Stimulated activated naive CD8-positive, alpha-beta T cell treated with anti-CD3 and anti-CD28 coated beads, Interleukin-15, amount 100 ng/mL, for 72 hours (primary cell): ENCODE measurements at regions not wholly inside any gene's neighbourhood (a gene's known extent, or its start where the extent isn't known, plus 50 kb on each side); places are given as distances from the start of the nearest gene placed in this dataset.
"Not testable (repeated sequence)": the region's sequence is repeated elsewhere in the genome, so short reads cannot be mapped to it uniquely, and the experiment has no call there.

ENCODE experiments used
- ATAC-seq: fragments of 150-1000 bp; cut with Tn5 transposase; 2 replicates; pipeline ENCODE4 v1.10.0; 2021; ENCODE audit warnings: mild to moderate bottlenecking, moderate library complexity
- DNase-seq, 2 donors: peaks; one replicate each; pipeline ENCODE4 v3.0.0; 2021 to 2022
- H3K27ac Mint-ChIP-seq, 2 donors: one replicate each; pipeline ENCODE4 v1.8.0; 2022; ENCODE audit warnings: mild to moderate bottlenecking in 2 of 2, mixed read lengths in 2 of 2, moderate library complexity in 2 of 2
- H3K27me3 Mint-ChIP-seq: one replicate; pipeline ENCODE4 v1.8.0; 2022; ENCODE audit warnings: mixed read lengths
- H3K4me1 Mint-ChIP-seq: one replicate; pipeline ENCODE4 v1.8.0; 2022; ENCODE audit warnings: mild to moderate bottlenecking, mixed read lengths
- H3K4me3 Mint-ChIP-seq, 2 donors: one replicate each; pipeline ENCODE4 v1.8.0; 2022; ENCODE audit warnings: mild to moderate bottlenecking in 2 of 2, mixed read lengths in 2 of 2, moderate library complexity in 1 of 2
- H3K9me3 Mint-ChIP-seq, 2 donors: one replicate each; pipeline ENCODE4 v1.8.0; 2022; ENCODE audit warnings: mixed read lengths in 2 of 2

- DNase-seq: no peak
- Mint-ChIP-seq H3K4me3 (no peak overlapping the region), H3K27ac (no peak overlapping the region)
These were observed 102.2 kb upstream of the BCL2L14 start for GRCh38 chr12:11968516-11968915.

GRCh38 chr12:11969437-11970154, 101.1 kb upstream of the BCL2L14 start:
- H3K4me3 Mint-ChIP-seq: no peak overlapping the region
- H3K27me3 Mint-ChIP-seq: peaks cover 28% of the 10 kb centered on the region
- DNase-seq (no peak), ATAC-seq (no peak)
- no peaks in the 10 kb centered on the region for H3K4me1 Mint-ChIP-seq
- H3K27ac Mint-ChIP-seq: no peak overlapping the region
- H3K9me3 Mint-ChIP-seq: no peaks in the 10 kb centered on the region

More at GRCh38 chr12:11968516-11968915, 102.2 kb upstream of the BCL2L14 start:
- H3K9me3 Mint-ChIP-seq: no peaks in the 10 kb centered on the region
- ATAC-seq: no peak
- peaks cover 18% of the 10 kb centered on the region for H3K27me3 Mint-ChIP-seq
- no peaks in the 10 kb centered on the region for H3K4me1 Mint-ChIP-seq

GRCh38 chr12:11970155-11970520, 100.6 kb upstream of the BCL2L14 start:
- Mint-ChIP-seq H3K9me3 (no peaks in the 10 kb centered on the region), H3K4me3 (no peak overlapping the region), H3K27me3 (peaks cover 34% of the 10 kb centered on the region), H3K27ac (peak overlapping the region in 1 of 2 donors; percentile 42), H3K4me1 (no peaks in the 10 kb centered on the region)
- ATAC-seq (no peak), DNase-seq (no peak)

GRCh38 chr12:11973396-11973795, 97.3 kb upstream of the BCL2L14 start:
- ATAC-seq (no peak), DNase-seq (no peak)
- H3K4me1 Mint-ChIP-seq: peaks cover 5% of the 10 kb centered on the region
- H3K27ac Mint-ChIP-seq: peak overlapping the region; percentile 15 to 70
- peaks cover 31% of the 10 kb centered on the region for H3K27me3 Mint-ChIP-seq
- no peak overlapping the region for H3K4me3 Mint-ChIP-seq
- H3K9me3 Mint-ChIP-seq: no peaks in the 10 kb centered on the region

DNA sequence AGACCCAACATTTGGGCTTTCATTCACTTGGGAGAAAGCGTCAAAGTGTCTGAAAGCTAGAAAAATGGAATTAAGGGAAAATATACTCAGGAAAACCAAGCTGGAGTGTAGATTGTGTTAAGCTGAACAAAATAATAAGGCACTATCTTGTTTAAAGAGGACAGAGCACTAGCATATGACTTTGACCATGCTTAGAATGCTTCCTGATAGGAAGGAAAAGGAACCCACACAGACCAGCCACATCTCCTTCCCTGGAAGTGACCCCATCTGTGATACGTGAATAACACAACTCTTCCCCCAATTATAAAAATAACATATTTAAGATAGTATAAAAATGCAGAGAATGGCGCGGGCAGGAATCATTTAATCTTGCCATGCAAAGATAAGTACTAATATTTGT, 94.7 kb upstream of the BCL2L14 start:
- no peak for ATAC-seq
- no peak overlapping the region for H3K4me3 Mint-ChIP-seq
- H3K27me3 Mint-ChIP-seq: peaks cover 23% of the 10 kb centered on the region
- DNase-seq: no peak
- H3K9me3 Mint-ChIP-seq: no peaks in the 10 kb centered on the region
- H3K4me1 Mint-ChIP-seq: peaks cover 30% of the 10 kb centered on the region
- no peak overlapping the region for H3K27ac Mint-ChIP-seq

- peak; percentile 57 for ATAC-seq
- H3K4me1 Mint-ChIP-seq: peaks cover 46% of the 10 kb centered on the region
- no peak overlapping the region for H3K27ac Mint-ChIP-seq
These were observed 91.9 kb upstream of the BCL2L14 start for GRCh38 chr12:11978726-11979384.

GRCh38 chr12:11980115-11980514, 90.6 kb upstream of the BCL2L14 start:
- peaks cover 46% of the 10 kb centered on the region for H3K4me1 Mint-ChIP-seq
- DNase-seq (no peak), ATAC-seq (no peak)
- H3K27me3 Mint-ChIP-seq: peaks cover 7% of the 10 kb centered on the region
- peak overlapping the region; percentile 37 to 42 for H3K27ac Mint-ChIP-seq
- peak overlapping the region in 1 of 2 donors; percentile 50 for H3K4me3 Mint-ChIP-seq
- H3K9me3 Mint-ChIP-seq: peaks cover 9 to 15% of the 10 kb centered on the region in 2 donors

More at GRCh38 chr12:11978726-11979384, 91.9 kb upstream of the BCL2L14 start:
- Mint-ChIP-seq H3K27me3 (peaks cover 20% of the 10 kb centered on the region), H3K9me3 (peaks cover 9 to 12% of the 10 kb centered on the region in 2 donors), H3K4me3 (no peak overlapping the region)
- DNase-seq: no peak

DNA sequence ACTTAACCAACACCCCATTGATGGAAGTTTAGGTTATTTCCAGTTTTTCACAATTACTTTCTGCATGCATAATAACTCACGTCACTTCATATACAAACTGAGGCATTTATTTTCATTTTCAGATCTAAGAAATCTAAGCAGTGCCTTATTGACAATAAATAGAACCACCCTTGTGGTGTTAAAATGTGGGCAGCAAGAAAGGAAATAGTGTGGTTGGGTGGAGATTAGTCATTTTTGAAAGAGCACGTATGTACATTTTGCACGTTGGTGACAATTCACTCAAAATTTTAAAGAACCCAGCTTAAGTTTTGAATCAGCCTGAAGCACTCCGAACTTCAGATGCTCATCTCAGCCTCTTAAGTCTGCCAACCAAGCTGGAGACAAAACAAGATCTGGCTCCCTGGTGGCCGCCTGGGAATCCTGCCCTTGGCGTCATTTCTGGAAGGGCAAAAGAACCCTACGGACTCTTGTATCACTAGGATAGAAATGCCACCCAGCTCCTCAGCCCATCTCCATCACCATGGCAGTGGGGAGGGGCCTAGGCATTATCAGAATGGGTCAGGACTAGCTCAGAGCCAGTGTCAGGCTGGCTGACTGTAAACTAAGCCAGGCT, 89.5 kb upstream of the BCL2L14 start:
- H3K9me3 Mint-ChIP-seq: peaks cover 9 to 15% of the 10 kb centered on the region in 2 donors
- peak overlapping the region; percentile 32 to 60 for H3K4me3 Mint-ChIP-seq
- DNase-seq (peak; percentile 62 to 67), ATAC-seq (peak; percentile 94)
- no peaks in the 10 kb centered on the region for H3K27me3 Mint-ChIP-seq
- H3K27ac Mint-ChIP-seq: peak overlapping the region; percentile 88 to 89
- peaks cover 46% of the 10 kb centered on the region for H3K4me1 Mint-ChIP-seq

- Mint-ChIP-seq H3K9me3 (peaks cover 9 to 26% of the 10 kb centered on the region in 2 donors), H3K27me3 (no peaks in the 10 kb centered on the region), H3K27ac (no peak overlapping the region), H3K4me3 (no peak overlapping the region), H3K4me1 (peaks cover 31% of the 10 kb centered on the region)
- ATAC-seq (no peak), DNase-seq (no peak)
These were observed 86.3 kb upstream of the BCL2L14 start for GRCh38 chr12:11984417-11984816.

DNA sequence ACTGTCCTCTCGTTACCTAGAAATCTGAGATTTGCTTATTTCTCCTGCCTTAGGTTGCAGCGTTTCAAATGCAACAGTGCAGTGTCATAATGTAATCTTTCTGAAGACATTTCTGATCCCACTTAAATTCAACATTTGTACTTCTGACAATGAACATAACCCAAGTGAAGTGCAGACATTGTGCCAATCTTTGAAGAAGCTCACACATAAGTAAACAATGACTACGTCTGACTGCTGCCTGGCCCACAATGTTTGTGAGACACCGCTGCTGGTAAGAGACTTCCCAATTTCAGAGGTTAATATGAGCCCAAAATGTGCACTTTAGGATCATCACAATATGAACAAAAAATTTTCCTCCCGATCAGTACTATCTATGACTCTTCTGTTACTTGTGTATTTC, 84.6 kb upstream of the BCL2L14 start:
- H3K27me3 Mint-ChIP-seq: no peaks in the 10 kb centered on the region
- H3K27ac Mint-ChIP-seq: no peak overlapping the region
- ATAC-seq (no peak), DNase-seq (no peak)
- H3K4me3 Mint-ChIP-seq: no peak overlapping the region
- H3K4me1 Mint-ChIP-seq: peaks cover 15% of the 10 kb centered on the region
- peaks cover 9 to 26% of the 10 kb centered on the region in 2 donors for H3K9me3 Mint-ChIP-seq

DNA sequence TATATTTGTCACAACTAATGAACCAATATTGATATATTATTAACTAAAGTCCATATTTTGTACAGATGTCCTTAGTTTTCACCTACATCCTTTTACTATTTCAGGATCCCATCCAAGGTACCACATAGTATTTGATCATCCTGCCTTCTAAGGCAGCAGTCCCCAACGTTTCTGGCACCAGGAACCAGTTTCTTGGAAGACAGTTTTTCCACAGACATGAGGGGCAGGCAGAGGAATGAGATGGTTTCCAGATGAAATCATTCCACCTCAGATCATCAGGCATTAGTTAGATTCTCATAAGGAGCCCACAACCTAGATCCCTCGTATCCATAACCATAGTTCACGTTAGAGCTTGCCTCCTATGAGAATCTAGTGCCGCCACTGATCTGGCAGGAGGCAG, 82.8 kb upstream of the BCL2L14 start:
- no peaks in the 10 kb centered on the region for H3K27me3 Mint-ChIP-seq
- H3K9me3 Mint-ChIP-seq: peaks cover 0 to 19% of the 10 kb centered on the region in 2 donors
- DNase-seq (no peak), ATAC-seq (no peak)
- no peak overlapping the region for H3K27ac Mint-ChIP-seq
- peaks cover 11% of the 10 kb centered on the region for H3K4me1 Mint-ChIP-seq
- no peak overlapping the region for H3K4me3 Mint-ChIP-seq

GRCh38 chr12:11991604-11992003, 79.1 kb upstream of the BCL2L14 start:
- Mint-ChIP-seq H3K27me3 (no peaks in the 10 kb centered on the region), H3K27ac (no peak overlapping the region), H3K4me3 (no peak overlapping the region), H3K4me1 (peaks cover 19% of the 10 kb centered on the region), H3K9me3 (peaks cover 7 to 15% of the 10 kb centered on the region in 2 donors)
- ATAC-seq: no peak
- no peak for DNase-seq

GRCh38 chr12:11992515-11992914, 78.2 kb upstream of the BCL2L14 start:
- peaks cover 19% of the 10 kb centered on the region for H3K4me1 Mint-ChIP-seq
- DNase-seq (no peak), ATAC-seq (no peak)
- H3K9me3 Mint-ChIP-seq: peaks cover 7 to 11% of the 10 kb centered on the region in 2 donors
- H3K4me3 Mint-ChIP-seq: no peak overlapping the region
- no peaks in the 10 kb centered on the region for H3K27me3 Mint-ChIP-seq
- H3K27ac Mint-ChIP-seq: no peak overlapping the region

DNA sequence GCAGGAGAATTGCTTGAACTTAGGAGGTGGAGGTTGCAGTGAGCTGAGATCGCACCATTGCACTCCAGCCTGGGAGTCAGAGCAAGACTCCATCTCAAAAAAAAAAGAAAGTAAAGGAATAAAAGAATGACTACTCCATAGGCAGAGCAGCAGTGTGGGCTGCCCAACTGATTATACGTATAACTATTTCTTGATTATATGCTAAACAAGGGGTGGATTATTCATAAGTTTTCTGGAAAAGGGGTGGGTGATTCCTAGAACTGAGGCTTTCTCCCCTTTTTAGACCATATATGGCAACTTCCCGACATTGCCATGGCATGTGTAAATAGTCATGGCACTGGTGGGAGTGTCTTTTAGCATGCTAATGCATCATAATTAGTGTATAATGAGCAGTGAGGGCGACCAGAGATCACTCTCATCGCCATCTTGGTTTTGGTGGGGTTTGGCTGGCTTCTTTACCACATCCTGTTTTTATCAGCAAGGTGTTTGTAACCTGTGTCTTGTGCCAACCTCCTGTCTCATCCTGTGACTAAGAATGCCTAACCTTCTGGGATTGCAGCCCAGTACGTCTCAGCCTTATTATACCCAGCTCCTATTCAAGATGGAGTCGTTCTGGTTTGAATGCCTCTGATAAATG, 72.3 kb upstream of the BCL2L14 start:
- DNase-seq (peak; percentile 37 to 72), ATAC-seq (peak; percentile 91)
- Mint-ChIP-seq H3K4me3 (peak overlapping the region in 1 of 2 donors; percentile 19), H3K27ac (peak overlapping the region; percentile 74 to 76), H3K9me3 (peaks cover 10 to 12% of the 10 kb centered on the region in 2 donors), H3K4me1 (peaks cover 36% of the 10 kb centered on the region)
- H3K27me3 Mint-ChIP-seq: not testable (repeated sequence)

DNA sequence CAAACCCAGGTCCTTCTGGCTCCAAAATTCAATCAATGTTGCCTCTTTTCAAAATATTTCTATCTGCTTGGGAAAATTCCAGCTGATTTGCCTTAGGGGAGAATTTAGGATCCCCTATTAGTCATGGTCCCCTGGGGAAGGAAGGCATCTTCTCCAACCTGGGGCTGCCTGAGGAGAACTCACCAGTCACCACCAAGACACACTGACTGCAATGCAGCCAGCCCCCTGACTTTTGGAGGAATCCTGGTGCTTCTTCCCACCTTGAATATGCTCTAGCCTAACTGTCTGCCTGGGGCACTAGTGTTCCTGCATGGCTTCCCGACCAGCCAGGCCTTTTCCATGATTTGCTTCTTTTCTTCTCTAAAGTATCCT, 71.8 kb upstream of the BCL2L14 start:
- Mint-ChIP-seq H3K4me3 (peak overlapping the region; percentile 19 to 21), H3K4me1 (peaks cover 32% of the 10 kb centered on the region), H3K27ac (peak overlapping the region in 1 of 2 donors; percentile 58)

More for the DNA sequence above, 71.8 kb upstream of the BCL2L14 start:
- H3K27me3 Mint-ChIP-seq: no peaks in the 10 kb centered on the region
- DNase-seq (no peak), ATAC-seq (no peak)
- H3K9me3 Mint-ChIP-seq: peaks cover 6 to 12% of the 10 kb centered on the region in 2 donors
